ENCODE measurements at regions not wholly inside any gene's neighbourhood (a gene's known extent, or its start where the extent isn't known, plus 50 kb on each side); places are given as distances from the start of the nearest gene placed in this dataset.
"Not testable (repeated sequence)": the region's sequence is repeated elsewhere in the genome, so short reads cannot be mapped to it uniquely, and the experiment has no call there.

GRCh38 chr22:19599626-19600243, 75.5 kb upstream of the CLDN5 start:
- DNase-seq (ENCODE audit: low read depth) = no peak

GRCh38 chr22:19603346-19603745, 79.1 kb upstream of the CLDN5 start:
- DNase-seq (ENCODE audit: low read depth) = not testable (repeated sequence)

DNA sequence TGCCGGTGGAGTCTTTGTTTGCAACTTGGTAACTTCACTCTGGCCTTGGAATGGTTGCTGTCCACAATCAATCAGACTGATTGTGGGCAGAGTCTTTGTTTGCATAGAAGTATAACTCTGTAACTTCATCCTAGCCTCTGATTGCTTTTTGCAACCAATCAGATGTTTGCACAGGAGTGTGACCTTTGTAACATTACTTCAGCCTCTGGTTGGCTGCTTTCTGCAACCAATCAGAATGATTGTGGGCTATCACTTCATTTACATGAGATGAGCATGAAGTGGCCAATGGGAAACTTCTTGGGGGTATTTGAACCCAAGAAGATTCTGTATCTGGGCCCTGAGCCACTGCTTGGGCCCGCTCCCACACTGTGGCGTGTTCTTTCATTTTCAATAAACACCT, 79.6 kb upstream of the CLDN5 start:
- no peak for DNase-seq (ENCODE audit: low read depth)

DNA sequence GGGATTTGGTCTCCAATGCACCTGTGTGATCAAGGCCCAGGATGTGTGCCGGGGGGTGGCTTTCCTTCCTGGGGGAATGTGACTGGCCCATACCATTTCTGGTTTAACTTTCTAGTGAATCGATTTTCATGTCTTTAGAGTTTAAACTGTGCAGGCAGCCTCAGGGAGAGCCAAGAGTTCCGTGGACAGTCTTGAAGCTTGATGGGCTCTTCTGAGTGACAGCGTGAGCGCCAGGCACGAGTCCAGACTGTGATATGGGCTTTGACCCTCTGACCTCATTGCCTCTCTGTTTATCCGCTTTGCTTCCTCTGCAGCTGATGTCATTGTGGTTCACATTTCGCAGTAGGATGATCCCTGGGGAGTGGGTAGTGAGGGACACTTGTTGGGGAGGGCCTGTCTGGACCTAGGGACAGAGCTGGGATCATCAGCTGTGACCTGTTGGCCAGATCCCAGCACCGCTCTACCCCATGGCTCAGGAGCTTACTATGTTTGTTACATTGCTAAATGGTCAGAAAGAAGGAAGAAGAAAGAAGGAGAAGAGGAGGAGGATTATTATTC, 80.6 kb upstream of the CLDN5 start:
- DNase-seq (ENCODE audit: low read depth) = no peak

GRCh38 chr22:19605508-19606331, 81.5 kb upstream of the CLDN5 start:
- no peak for DNase-seq (ENCODE audit: low read depth)

DNA sequence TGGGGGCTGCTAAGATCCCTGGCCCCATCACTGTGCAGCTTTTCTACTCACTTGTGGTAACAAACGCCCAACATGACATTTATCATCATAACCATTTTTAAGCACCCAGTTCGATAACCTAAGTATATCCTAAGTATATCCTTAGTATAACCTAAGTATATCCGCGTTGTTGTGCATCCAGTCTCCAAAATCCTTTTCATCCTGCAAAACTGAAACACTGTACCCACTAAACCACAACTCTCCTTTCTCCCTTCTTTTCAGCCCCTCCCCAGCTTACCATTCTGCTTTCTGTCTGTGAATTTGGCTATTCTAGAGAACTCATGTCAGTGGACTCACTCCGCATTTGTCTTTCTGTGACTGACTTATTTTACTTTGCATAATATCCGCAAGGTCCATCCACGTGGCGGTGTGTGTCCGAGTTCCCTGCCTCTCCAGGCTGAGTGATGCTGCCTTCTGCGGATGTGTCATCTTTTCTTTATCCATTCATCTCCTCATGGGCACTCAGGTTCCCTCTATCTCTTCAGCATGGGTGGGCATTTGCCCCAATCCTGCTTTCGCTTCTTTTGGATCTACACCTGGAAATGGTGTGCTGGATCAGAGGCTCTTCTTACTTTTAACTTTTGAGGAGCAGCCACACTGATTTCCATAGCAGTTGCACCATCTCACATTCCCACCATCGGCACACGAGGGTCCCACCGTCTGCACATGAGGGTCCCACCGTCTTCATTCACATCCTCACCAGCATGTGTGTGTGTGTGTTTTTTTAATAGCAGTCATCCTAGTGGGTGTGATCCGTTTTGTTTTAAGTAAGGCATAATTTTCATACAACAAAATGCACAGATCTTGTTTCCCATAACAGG, 82.4 kb upstream of the CLDN5 start:
- no peak for DNase-seq (ENCODE audit: low read depth)

DNA sequence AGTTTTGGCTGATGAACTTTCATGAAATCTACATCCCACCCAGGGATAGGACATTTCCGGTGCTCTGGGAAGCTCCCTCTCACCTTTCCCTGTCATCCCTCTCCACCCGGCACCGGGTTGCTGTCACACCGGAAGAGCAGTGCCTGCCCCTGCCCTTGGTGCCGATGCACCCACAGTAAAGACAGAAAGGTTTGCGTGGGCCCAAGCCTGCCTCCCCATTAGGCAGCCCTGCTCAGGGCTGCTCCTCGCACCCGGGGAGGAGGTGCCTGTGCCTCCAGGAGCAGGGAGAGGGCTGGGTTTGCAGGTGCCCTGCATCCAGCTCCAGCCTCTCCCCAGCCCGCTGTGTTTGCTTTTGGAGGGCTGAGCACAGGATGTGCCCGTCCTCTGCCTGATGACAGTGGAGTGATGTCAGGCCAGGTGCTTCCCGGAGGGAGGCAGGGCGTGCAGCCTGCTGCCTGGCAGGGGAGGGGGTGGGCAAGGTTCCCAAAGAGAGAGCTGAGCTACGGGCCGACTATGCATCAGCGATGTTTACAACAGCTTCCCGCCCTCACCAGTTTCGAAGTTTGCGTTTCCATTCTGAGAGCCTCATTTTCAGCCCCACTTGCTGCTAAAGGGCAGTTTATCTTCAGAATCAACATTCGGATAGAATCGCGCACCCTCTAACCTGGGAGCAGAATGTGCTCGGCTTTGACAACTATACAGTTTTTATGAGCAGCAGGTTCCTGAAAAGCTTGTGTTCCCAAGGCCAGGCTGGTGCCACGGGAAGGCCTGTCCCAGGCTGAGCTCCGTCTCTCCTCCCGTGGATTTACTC, 83.2 kb upstream of the CLDN5 start:
- no peak for DNase-seq (ENCODE audit: low read depth)

DNA sequence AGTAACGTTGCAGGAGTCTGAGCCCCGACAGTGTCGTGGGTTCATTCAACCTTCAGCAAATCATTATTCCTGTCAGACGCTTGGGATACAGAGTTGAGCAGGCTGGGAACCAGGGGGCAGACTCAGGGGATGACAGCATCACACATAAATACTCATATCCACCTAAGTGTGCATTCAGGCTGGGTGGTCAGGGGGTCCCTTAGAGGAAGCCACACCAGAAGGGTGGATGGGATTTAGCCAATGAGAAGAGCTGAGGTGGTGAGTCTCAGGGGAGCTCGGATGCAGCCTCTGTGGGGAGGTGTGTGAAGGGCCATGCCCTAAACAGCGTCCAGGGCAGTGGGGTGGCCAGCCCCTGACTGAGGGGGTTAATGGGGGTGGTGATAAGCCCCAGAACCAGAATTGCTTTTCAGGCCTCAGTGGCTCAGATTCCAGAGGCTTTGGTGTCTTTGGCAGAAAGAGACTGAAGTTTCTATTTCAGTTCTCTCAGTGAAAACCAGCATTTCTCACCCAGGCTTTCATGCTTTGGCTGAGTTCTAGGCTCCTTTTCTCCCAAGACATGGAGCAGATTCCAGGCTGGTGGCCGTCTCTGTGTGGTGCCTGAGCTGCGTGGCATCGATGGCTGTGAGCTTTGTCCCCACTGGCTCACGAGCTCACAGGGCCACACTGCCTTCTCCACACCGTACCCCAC, 83.9 kb upstream of the CLDN5 start:
- DNase-seq (ENCODE audit: low read depth) = no peak

GRCh38 chr22:19609753-19610152, 85.5 kb upstream of the CLDN5 start:
- not testable (repeated sequence) for DNase-seq (ENCODE audit: low read depth)

DNA sequence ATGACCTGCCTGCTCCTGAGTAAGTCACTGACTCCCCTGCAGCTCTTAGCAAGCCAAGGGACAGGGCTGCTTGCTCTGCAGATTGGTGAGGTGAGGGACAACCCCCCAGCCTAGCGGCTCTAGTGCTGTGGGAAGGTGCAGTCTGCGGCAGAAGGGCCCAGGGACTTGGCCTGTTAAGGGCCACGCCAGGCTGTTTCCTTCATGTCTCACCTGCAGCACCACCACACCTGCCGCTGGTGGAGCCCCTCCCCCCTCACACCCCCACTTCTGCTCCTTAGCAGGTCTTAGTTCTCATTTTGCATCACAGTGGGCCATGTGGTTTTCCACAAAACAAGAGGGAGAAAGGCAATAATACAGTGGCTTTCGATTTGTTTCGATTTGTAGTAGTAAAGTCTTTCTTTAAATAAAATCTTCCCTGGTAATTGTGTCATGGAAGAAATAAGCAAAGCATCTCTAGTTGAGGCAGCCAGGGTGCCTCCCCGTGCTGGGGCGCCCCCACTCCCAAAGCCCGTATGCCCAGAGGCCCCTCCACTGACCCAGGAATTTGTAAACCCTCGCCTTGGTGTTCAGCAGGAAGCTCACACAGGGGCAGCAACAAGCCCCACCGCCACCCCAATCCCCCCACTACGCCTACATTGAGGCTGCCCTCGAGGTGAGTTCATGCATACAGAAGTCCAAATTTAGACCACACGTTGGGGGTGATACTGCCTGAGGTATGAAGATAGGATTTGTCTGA, 86.5 kb upstream of the CLDN5 start:
- peak; percentile 4 for DNase-seq (ENCODE audit: low read depth)

- no peak for DNase-seq (ENCODE audit: low read depth)
Measured at GRCh38 chr22:19611590-19611989, 87.4 kb upstream of the CLDN5 start.

DNA sequence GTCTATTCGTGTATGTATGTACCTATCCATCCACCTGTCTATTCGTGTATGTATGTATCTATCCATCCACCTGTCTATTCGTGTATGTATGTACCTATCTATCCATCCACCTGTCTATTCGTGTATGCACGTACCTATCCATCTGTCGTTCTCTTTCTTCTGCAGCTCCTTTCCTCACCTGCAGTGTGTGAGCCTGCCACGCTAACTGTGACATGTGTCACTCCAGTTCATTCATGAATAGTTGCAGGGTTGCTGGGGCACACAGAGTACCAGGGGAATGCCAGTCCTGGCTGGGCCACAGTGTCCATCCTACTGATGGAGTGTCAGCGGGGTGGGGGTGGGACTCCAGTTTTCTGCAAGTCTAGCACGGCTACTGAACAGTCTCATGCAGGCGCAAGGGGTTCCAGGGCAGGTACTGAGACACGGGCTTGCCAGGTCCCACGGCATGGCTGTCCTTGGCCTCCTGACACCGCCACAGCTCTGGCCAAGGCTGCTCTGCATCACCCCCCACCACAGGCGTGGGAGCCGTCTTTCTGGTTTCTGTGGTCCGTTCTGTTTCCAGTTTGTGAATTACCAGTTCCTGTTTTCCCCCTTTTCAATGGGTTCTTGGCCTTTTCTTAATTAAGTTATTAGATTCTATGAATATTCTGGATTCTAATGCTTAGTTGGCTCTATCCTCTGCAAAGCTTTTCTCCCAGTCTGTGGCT, 88.8 kb upstream of the CLDN5 start:
- DNase-seq (ENCODE audit: low read depth) = no peak

GRCh38 chr22:19614536-19614863, 90.3 kb upstream of the CLDN5 start:
- DNase-seq (ENCODE audit: low read depth) = no peak

DNA sequence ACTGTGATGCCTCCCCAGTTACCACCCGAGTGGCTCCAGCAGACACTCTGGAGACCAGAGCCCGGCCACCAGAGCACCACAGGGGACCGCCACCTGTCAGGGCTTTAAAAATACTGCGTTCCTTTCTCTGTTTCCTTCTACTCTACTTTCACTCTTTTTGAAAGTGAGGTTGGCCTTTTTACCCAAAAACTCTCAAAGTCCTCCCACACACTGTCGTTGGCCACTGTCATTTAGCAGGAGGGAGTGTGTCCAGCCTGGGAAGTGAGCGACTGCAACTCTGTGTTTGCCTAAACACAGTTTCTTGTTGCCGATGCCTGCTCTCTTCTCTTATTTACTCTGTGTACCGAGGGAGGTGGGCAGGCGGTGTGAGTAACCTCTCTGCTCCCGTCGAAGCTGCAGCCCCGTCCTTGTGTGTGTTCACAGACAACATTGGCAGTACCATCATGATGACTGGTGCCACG, 90.8 kb upstream of the CLDN5 start:
- DNase-seq (ENCODE audit: low read depth) = no peak

DNA sequence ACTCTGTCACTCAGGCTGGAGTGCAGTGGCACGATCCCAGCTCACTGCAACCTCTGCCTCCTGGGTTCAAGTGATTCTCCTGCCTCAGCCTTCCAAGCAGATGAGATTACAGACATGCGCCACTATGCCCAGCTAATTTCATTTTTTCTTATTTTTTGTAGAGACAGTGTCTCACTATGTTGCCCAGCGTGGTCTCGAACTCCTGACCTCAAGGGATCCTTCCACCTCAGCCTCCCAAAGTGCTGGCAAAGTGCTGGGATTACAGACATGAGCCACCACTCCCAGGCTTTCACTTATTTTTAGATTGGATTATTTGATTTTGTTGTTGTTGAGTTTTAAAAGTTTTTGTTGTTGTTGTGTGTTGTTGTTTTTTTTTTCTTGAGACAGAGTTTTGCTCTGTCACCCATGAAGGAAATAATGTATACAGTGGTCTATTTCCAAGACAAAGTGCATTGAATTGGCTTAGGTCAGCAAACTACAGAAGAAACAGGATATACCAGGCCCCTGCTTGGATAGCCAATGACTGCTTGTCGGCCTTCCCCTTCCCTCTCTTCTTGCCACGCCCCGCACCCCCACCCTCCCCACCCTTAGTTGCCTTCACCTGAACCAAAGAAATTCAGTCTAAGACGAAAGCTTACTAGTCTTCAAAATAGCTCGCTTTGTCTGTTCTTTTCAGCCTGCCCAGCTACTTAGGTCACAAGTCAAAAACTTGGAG, 91.8 kb upstream of the CLDN5 start:
- DNase-seq (ENCODE audit: low read depth) = no peak

DNA sequence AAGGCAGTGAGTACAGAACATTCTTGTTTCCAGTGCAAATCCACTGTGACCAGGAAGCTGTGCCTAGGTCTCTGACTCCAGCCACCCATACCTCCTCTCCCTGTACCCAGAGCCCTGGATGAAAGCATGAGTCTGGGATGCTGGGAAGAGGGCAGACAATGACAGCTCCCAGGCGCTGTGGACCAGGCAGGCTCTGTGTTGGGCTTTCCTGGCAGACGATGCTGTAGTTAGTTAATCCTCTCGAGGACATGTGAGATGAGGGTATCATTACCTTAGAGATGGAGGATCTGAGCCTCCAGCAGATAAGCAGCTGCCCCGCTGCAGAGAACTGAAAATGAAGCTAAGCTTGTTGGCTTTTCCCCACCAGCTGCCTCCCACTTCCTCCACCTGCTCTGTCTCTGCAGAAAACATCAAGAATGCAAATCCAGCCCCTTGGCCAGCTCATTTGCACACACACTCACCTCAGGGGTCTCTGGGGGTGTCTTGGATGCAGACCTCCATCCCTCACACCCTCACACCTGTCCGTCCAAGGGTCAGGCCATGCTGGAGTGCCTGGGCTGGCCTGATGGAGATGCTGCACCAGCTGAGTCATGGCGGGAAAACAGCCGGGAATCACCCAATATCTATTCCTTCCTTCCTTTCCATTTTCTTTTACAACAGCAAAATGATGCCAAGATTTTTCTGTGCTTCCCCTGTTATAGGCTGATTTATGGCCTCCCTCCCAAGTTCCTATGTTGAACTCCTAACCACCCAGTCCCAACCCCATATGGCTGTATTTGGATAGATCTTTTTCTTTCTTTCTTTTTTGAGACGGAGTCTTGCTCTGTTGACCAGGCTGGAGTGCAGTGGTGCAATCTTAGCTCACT, 94.9 kb upstream of the SEPTIN5 start:
- DNase-seq (ENCODE audit: low read depth) = no peak

GRCh38 chr22:19620742-19621371, 93.4 kb upstream of the SEPTIN5 start:
- no peak for DNase-seq (ENCODE audit: low read depth)
